Neural progenitor cell (in vitro differentiated cells): ENCODE measurements at regions not wholly inside any gene's neighbourhood (a gene's known extent, or its start where the extent isn't known, plus 50 kb on each side); places are given as distances from the start of the nearest gene placed in this dataset.

ENCODE experiments used
- DNase-seq: peaks from one replicate; pipeline ENCODE4 v3.0.0-alpha.2; 2016; ENCODE audit warnings: low spot score
- H2AFZ ChIP-seq: fragments of 200-600 bp; sonication (generic); replicated peaks from 2 replicates; pipeline ENCODE4 v1.6.1; 2016; ENCODE audit warnings: antibody characterized with exemption
- H3F3A ChIP-seq: fragments of 200-600 bp; sonication (generic); 2 replicates; pipeline ENCODE4 v1.6.1; 2016; ENCODE audit warnings: antibody characterized with exemption, low read depth
- H3K27ac ChIP-seq: fragments of 200-600 bp; sonication (generic); 2 replicates; pipeline ENCODE4 v1.5.1; 2016; ENCODE audit warnings: mild to moderate bottlenecking
- H3K27me3 ChIP-seq: fragments of 200-600 bp; sonication (generic); 2 replicates; pipeline ENCODE4 v1.6.1; 2016; ENCODE audit warnings: mild to moderate bottlenecking, moderate library complexity
- H3K36me3 ChIP-seq: fragments of 200-600 bp; sonication (generic); 2 replicates; pipeline ENCODE4 v1.5.1; 2016
- H3K4me1 ChIP-seq: fragments of 200-600 bp; sonication (generic); 2 replicates; pipeline ENCODE4 v1.6.1; 2016; ENCODE audit warnings: mixed run types
- H3K4me2 ChIP-seq: fragments of 200-600 bp; sonication (generic); 2 replicates; pipeline ENCODE4 v1.6.1; 2016
- H3K4me3 ChIP-seq: fragments of 200-600 bp; sonication (generic); 2 replicates; pipeline ENCODE4 v1.5.1; 2016
- H3K79me2 ChIP-seq: fragments of 200-600 bp; sonication (generic); 2 replicates; pipeline ENCODE4 v1.6.1; 2016; ENCODE audit warnings: low read depth
- H3K9ac ChIP-seq: fragments of 200-600 bp; sonication (generic); 2 replicates; pipeline ENCODE4 v1.6.1; 2016
- H3K9me3 ChIP-seq: fragments of 200-600 bp; sonication (generic); 2 replicates; pipeline ENCODE4 v1.5.1; 2016; ENCODE audit warnings: low read depth
- H4K20me1 ChIP-seq: fragments of 200-600 bp; sonication (generic); 2 replicates; pipeline ENCODE4 v1.6.1; 2016; ENCODE audit warnings: low read depth
- H3K27ac Mint-ChIP-seq: 3 replicates; pipeline ENCODE4 v1.8.0; 2021; ENCODE audit warnings: mixed read lengths
- H3K27me3 Mint-ChIP-seq: 2 replicates; pipeline ENCODE4 v1.8.0; 2022; ENCODE audit warnings: low read depth, mild to moderate bottlenecking, inconsistent platforms, moderate library complexity, mixed read lengths; ENCODE audit not compliant: insufficient read depth
- H3K36me3 Mint-ChIP-seq: 3 replicates; pipeline ENCODE4 v1.8.0; 2021; ENCODE audit warnings: mixed read lengths
- H3K4me1 Mint-ChIP-seq: 3 replicates; pipeline ENCODE4 v1.8.0; 2021; ENCODE audit warnings: mixed read lengths
- H3K4me3 Mint-ChIP-seq: 3 replicates; pipeline ENCODE4 v1.8.0; 2021; ENCODE audit warnings: mild to moderate bottlenecking, moderate library complexity, mixed read lengths
- H3K9me3 Mint-ChIP-seq: 3 replicates; pipeline ENCODE4 v1.8.0; 2020; ENCODE audit warnings: mixed read lengths
- EZH2 ChIP-seq: fragments of 200-600 bp; sonication (generic); IDR thresholded peaks from 2 replicates; pipeline ENCODE4 v1.6.1; 2017; ENCODE audit warnings: antibody characterized with exemption, mild to moderate bottlenecking, moderate library complexity
- EZH2phosphoT487 ChIP-seq: fragments of 200-600 bp; sonication (generic); IDR thresholded peaks from 2 replicates; pipeline ENCODE4 v1.6.1; 2017; ENCODE audit warnings: antibody characterized with exemption
- TF ChIP-seq, protein P1 (sequence below): fragments of 200-600 bp; sonication (generic); IDR thresholded peaks from 2 replicates; pipeline ENCODE4 v1.5.1; 2017; ENCODE audit warnings: antibody characterized with exemption, mild to moderate bottlenecking

DNA sequence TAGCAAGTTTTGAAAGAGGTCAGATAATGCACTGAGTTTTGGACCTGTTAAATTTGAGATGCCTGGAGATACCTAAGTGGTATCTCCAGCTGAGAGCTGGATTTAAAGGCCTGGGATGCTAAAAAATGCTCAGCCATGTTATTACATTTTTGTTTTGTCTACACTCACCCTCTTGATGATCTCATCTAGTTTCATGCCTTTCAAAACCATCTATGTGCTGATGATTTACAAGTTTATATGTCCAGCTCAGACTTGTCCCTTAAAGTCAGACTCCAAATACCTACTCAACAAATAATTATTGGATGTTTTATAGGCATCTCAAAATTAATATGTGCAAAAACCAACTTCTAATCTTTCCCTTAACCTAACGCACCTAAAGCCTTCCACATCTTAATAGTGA lies 103.6 kb upstream of the OR9G4 start:
- H3K4me1 Mint-ChIP-seq: no peaks in the 10 kb centered on the region
- H3K9me3 Mint-ChIP-seq: no peaks in the 10 kb centered on the region
- Histone ChIP-seq H4K20me1 (no peaks in the 10 kb centered on the region), H3K36me3 (no peaks in the 10 kb centered on the region), H3K79me2 (no peaks in the 10 kb centered on the region), H3K4me1 (no peaks in the 10 kb centered on the region), H3K4me2 (no peak overlapping the region), H3K9me3 (no peaks in the 10 kb centered on the region), H3K9ac (no peak overlapping the region), H2AFZ (no peak overlapping the region), H3K27me3 (no peaks in the 10 kb centered on the region), H3K27ac (no peak overlapping the region), H3K4me3 (no peak overlapping the region), H3F3A (no peaks in the 10 kb centered on the region)
- DNase-seq: no peak
- TF ChIP-seq EZH2phosphoT487 (no peak), EZH2 (no peak)
- TF ChIP-seq, protein P1, sequence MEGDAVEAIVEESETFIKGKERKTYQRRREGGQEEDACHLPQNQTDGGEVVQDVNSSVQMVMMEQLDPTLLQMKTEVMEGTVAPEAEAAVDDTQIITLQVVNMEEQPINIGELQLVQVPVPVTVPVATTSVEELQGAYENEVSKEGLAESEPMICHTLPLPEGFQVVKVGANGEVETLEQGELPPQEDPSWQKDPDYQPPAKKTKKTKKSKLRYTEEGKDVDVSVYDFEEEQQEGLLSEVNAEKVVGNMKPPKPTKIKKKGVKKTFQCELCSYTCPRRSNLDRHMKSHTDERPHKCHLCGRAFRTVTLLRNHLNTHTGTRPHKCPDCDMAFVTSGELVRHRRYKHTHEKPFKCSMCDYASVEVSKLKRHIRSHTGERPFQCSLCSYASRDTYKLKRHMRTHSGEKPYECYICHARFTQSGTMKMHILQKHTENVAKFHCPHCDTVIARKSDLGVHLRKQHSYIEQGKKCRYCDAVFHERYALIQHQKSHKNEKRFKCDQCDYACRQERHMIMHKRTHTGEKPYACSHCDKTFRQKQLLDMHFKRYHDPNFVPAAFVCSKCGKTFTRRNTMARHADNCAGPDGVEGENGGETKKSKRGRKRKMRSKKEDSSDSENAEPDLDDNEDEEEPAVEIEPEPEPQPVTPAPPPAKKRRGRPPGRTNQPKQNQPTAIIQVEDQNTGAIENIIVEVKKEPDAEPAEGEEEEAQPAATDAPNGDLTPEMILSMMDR: no peak
- H3K27me3 Mint-ChIP-seq: no peaks in the 10 kb centered on the region
- no peaks in the 10 kb centered on the region for H3K36me3 Mint-ChIP-seq
- H3K4me3 Mint-ChIP-seq: no peak overlapping the region
- H3K27ac Mint-ChIP-seq: no peak overlapping the region

DNA sequence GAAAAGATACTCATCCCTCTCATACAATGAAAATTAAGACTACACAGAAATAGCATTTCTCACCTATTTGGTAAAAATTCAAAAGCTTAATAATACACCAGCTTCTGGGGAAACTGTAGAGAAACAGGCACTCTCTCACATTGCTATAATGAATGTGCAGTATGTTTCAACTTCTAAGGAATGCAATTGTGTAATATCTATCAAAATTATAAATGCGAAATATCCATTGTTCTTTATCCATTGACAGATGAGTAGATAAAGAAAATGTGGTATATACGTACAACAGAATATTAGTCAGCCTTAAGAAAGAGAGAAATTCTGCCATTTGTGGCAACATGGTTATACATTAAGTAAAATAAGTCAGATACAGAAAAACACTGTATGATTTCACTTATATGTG lies 101.4 kb upstream of the OR9G4 start:
- H3K27me3 Mint-ChIP-seq: no peaks in the 10 kb centered on the region
- TF ChIP-seq EZH2phosphoT487 (no peak), EZH2 (no peak)
- TF ChIP-seq, protein P1: no peak
- no peaks in the 10 kb centered on the region for H3K9me3 ChIP-seq

DNA sequence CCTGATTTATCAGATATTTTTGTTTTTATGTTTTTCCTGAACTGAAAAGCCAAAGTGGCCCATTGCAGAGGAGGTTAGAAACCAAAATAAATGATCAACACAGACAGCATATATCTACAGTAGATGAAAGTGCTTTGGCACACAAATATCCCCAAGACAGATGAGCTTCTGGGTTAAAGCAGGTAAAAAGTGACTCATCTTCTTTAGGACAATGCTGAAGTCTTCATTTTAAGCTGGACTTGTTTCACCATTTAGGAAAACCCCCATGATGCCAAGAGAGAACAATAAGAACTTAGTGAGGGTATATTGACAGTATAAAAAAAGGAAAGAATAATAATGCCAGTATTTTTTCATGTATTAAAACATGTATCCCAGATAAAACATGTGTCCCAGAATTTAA lies 100.8 kb upstream of the OR9G4 start:
- H3K79me2 ChIP-seq: no peaks in the 10 kb centered on the region
- no peak overlapping the region for H3K27ac ChIP-seq
- Mint-ChIP-seq H3K36me3 (no peaks in the 10 kb centered on the region), H3K4me1 (no peaks in the 10 kb centered on the region), H3K27me3 (no peaks in the 10 kb centered on the region), H3K27ac (no peak overlapping the region), H3K9me3 (no peaks in the 10 kb centered on the region), H3K4me3 (no peak overlapping the region)
- no peaks in the 10 kb centered on the region for H3K9me3 ChIP-seq
- TF ChIP-seq, protein P1: no peak
- TF ChIP-seq EZH2phosphoT487 (no peak), EZH2 (no peak)
- H4K20me1 ChIP-seq: no peaks in the 10 kb centered on the region
- H3K4me2 ChIP-seq: no peak overlapping the region
- no peak overlapping the region for H2AFZ ChIP-seq
- no peak overlapping the region for H3K4me3 ChIP-seq
- no peaks in the 10 kb centered on the region for H3F3A ChIP-seq
- no peak overlapping the region for H3K9ac ChIP-seq
- DNase-seq: no peak
- H3K4me1 ChIP-seq: no peaks in the 10 kb centered on the region
- no peaks in the 10 kb centered on the region for H3K36me3 ChIP-seq
- H3K27me3 ChIP-seq: no peaks in the 10 kb centered on the region

More for the DNA sequence above, 101.4 kb upstream of the OR9G4 start:
- H3K4me3 ChIP-seq: no peak overlapping the region
- H3K9me3 Mint-ChIP-seq: no peaks in the 10 kb centered on the region
- H3K36me3 ChIP-seq: no peaks in the 10 kb centered on the region
- no peak for DNase-seq
- H3K27ac ChIP-seq: no peak overlapping the region
- H4K20me1 ChIP-seq: no peaks in the 10 kb centered on the region
- H3K79me2 ChIP-seq: no peaks in the 10 kb centered on the region
- H3K4me3 Mint-ChIP-seq: no peak overlapping the region
- H3K9ac ChIP-seq: no peak overlapping the region
- no peak overlapping the region for H3K4me2 ChIP-seq
- H3K4me1 Mint-ChIP-seq: no peaks in the 10 kb centered on the region
- no peak overlapping the region for H2AFZ ChIP-seq
- H3F3A ChIP-seq: no peaks in the 10 kb centered on the region
- H3K36me3 Mint-ChIP-seq: no peaks in the 10 kb centered on the region
- H3K27ac Mint-ChIP-seq: no peak overlapping the region
- no peaks in the 10 kb centered on the region for H3K27me3 ChIP-seq
- H3K4me1 ChIP-seq: no peaks in the 10 kb centered on the region
